Cardiac muscle cell (in vitro differentiated cells and primary cell): ENCODE measurements at regions not wholly inside any gene's neighbourhood (a gene's known extent, or its start where the extent isn't known, plus 50 kb on each side); places are given as distances from the start of the nearest gene placed in this dataset.

Experiments
- DNase-seq, 2 donors: peaks; one replicate each; pipeline versions ENCODE4 v3.0.0 to v3.0.0-alpha.2; 2010 to 2017; ENCODE audit warnings: low read depth in 1 of 2, low spot score in 1 of 2
- H3K27ac ChIP-seq: fragments of 200-600 bp; sonication (generic); 2 replicates; pipeline ENCODE4 v1.5.1; 2016
- H3K27me3 ChIP-seq: fragments of 200-600 bp; sonication (generic); 2 replicates; pipeline ENCODE4 v1.6.0; 2016; ENCODE audit warnings: control low read depth
- H3K36me3 ChIP-seq: fragments of 200-600 bp; sonication (generic); 2 replicates; pipeline ENCODE4 v1.5.1; 2016; ENCODE audit warnings: control low read depth
- H3K4me1 ChIP-seq: fragments of 200-600 bp; sonication (generic); 2 replicates; pipeline ENCODE4 v1.8.1; 2017; ENCODE audit warnings: low read depth, mild to moderate bottlenecking, mixed run types
- H3K4me3 ChIP-seq: fragments of 200-600 bp; sonication (generic); 2 replicates; pipeline ENCODE4 v1.5.1; 2016; ENCODE audit warnings: mild to moderate bottlenecking
- H3K9me3 ChIP-seq: fragments of 200-600 bp; sonication (generic); 2 replicates; pipeline ENCODE4 v1.5.1; 2017; ENCODE audit warnings: low read depth, mild to moderate bottlenecking, control low read depth
- CTCF ChIP-seq: IDR thresholded peaks from 2 replicates; pipeline ENCODE4 v1.5.1; 2012; ENCODE audit warnings: low read depth, mild to moderate bottlenecking, low read length

- H3K4me3 ChIP-seq, result no peak overlapping the region
- no peak overlapping the region for H3K27ac ChIP-seq
- no peaks in the 10 kb centered on the region for H3K4me1 ChIP-seq
- H3K36me3 ChIP-seq, result no peaks in the 10 kb centered on the region
- TF ChIP-seq CTCF, result no peak
- no peaks in the 10 kb centered on the region for H3K27me3 ChIP-seq
- peak in 1 of 2 donors; percentile 5 for DNase-seq
- H3K9me3 ChIP-seq, result no peaks in the 10 kb centered on the region
Observed at GRCh38 chr5:126070481-126070880, 352.7 kb upstream of the GRAMD2B start.

GRCh38 chr5:126074538-126074937 is 348.7 kb upstream of the GRAMD2B start:
- DNase-seq, result no peak
- Histone ChIP-seq H3K36me3 (no peaks in the 10 kb centered on the region), H3K4me1 (no peaks in the 10 kb centered on the region), H3K9me3 (no peaks in the 10 kb centered on the region), H3K27me3 (no peaks in the 10 kb centered on the region), H3K4me3 (no peak overlapping the region), H3K27ac (no peak overlapping the region)
- TF ChIP-seq CTCF, result no peak

GRCh38 chr5:126079266-126079665 is 343.9 kb upstream of the GRAMD2B start:
- DNase-seq, result no peak
- H3K9me3 ChIP-seq, result no peaks in the 10 kb centered on the region
- no peaks in the 10 kb centered on the region for H3K27me3 ChIP-seq
- H3K4me1 ChIP-seq, result no peaks in the 10 kb centered on the region
- no peaks in the 10 kb centered on the region for H3K36me3 ChIP-seq
- TF ChIP-seq CTCF, result no peak
- H3K4me3 ChIP-seq, result no peak overlapping the region
- no peak overlapping the region for H3K27ac ChIP-seq

DNA sequence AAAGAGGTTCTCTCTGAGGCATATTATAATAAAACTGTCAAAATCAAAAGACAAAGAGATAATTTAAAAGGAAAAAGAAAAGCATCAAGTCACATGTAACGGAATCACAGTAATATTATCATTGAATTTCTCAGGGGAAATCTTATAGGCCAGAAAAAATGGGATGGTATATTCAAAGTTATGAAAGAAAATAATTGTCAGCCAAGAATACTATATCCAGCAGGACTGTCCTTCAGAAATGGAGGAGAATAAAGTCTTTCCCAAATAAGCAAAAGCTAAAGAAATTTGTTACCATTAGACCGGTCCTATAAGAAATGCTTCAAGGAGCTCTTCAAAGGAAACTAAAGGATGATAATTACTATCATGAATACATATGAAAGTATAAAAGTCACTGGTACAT is 342.0 kb upstream of the GRAMD2B start:
- H3K27ac ChIP-seq, result no peak overlapping the region

GRCh38 chr5:126093041-126093440 is 330.2 kb upstream of the GRAMD2B start:
- Histone ChIP-seq H3K27me3 (no peaks in the 10 kb centered on the region), H3K36me3 (no peaks in the 10 kb centered on the region), H3K9me3 (no peaks in the 10 kb centered on the region), H3K27ac (no peak overlapping the region), H3K4me3 (no peak overlapping the region), H3K4me1 (peaks cover 7% of the 10 kb centered on the region)
- no peak for TF ChIP-seq CTCF
- DNase-seq, result no peak

More for the DNA sequence above, 342.0 kb upstream of the GRAMD2B start:
- no peaks in the 10 kb centered on the region for H3K4me1 ChIP-seq
- H3K9me3 ChIP-seq, result no peaks in the 10 kb centered on the region
- no peaks in the 10 kb centered on the region for H3K36me3 ChIP-seq
- no peaks in the 10 kb centered on the region for H3K27me3 ChIP-seq
- no peak for DNase-seq
- no peak overlapping the region for H3K4me3 ChIP-seq
- no peak for TF ChIP-seq CTCF

- Histone ChIP-seq H3K4me3 (no peak overlapping the region), H3K36me3 (no peaks in the 10 kb centered on the region), H3K27me3 (no peaks in the 10 kb centered on the region), H3K4me1 (peaks cover 7% of the 10 kb centered on the region), H3K9me3 (no peaks in the 10 kb centered on the region), H3K27ac (no peak overlapping the region)
- no peak for DNase-seq
- TF ChIP-seq CTCF, result no peak
Observed at GRCh38 chr5:126093718-126094117, 329.5 kb upstream of the GRAMD2B start.
